ENCODE measurements at regions not wholly inside any gene's neighbourhood (a gene's known extent, or its start where the extent isn't known, plus 50 kb on each side); places are given as distances from the start of the nearest gene placed in this dataset.

- no peaks in the 10 kb centered on the region for H3K27me3 ChIP-seq
- no peaks in the 10 kb centered on the region for H3K9me3 ChIP-seq (replicated peaks in 1 of 3)
- no peaks in the 10 kb centered on the region for H3K36me3 ChIP-seq (replicated peaks in 1 of 2)
- TF ChIP-seq CTCF (IDR thresholded peaks at IDR 0.05) (no peak), POLR2A (IDR thresholded peaks at IDR 0.05) (no peak)
- no peak overlapping the region for H3K4me3 ChIP-seq
- no peaks in the 10 kb centered on the region for H3K4me1 ChIP-seq (replicated peaks in 1 of 2)
- DNase-seq = no peak
- intact Hi-C loops (cut with DNase I) = no loop called here
- no peak overlapping the region for H3K27ac ChIP-seq
- 73 to 87% (median 81%) methylated on average over 2 of the region's 2 CpGs for WGBS, 4 donors
These were observed 129.6 kb downstream of the RPS29 start for GRCh38 chr14:49456589-49456988.

GRCh38 chr14:49451938-49452337 is 134.2 kb downstream of the RPS29 start:
- H3K4me3 ChIP-seq = no peak overlapping the region
- WGBS, 4 donors = 82 to 90% (median 85%) methylated on average over 8 to 10 of the region's 10 CpGs
- no peaks in the 10 kb centered on the region for H3K4me1 ChIP-seq (replicated peaks in 1 of 2)
- no peak for TF ChIP-seq POLR2A (IDR thresholded peaks at IDR 0.05)
- no peak for TF ChIP-seq CTCF (IDR thresholded peaks at IDR 0.05)
- H3K27ac ChIP-seq = no peak overlapping the region
- intact Hi-C loops (cut with DNase I) = no loop called here
- no peak for DNase-seq
- H3K27me3 ChIP-seq = no peaks in the 10 kb centered on the region
- no peaks in the 10 kb centered on the region for H3K36me3 ChIP-seq (replicated peaks in 1 of 2)
- peaks cover 0 to 13% (median 0%) of the 10 kb centered on the region in 3 donors for H3K9me3 ChIP-seq (replicated peaks in 1 of 3)

- WGBS, 4 donors = 88 to 93% (median 89%) methylated on average over 2 of the region's 2 CpGs
These were observed 136.4 kb downstream of the RPS29 start for GRCh38 chr14:49449749-49450148.

GRCh38 chr14:49447540-49448107 is 138.6 kb downstream of the RPS29 start:
- no peak overlapping the region for H3K4me3 ChIP-seq
- no peak overlapping the region for H3K27ac ChIP-seq
- TF ChIP-seq POLR2A (IDR thresholded peaks at IDR 0.05) (no peak), CTCF (IDR thresholded peaks at IDR 0.05) (no peak)
- DNase-seq = no peak
- H3K27me3 ChIP-seq = no peaks in the 10 kb centered on the region
- intact Hi-C loops (cut with DNase I) = no loop called here
- no peaks in the 10 kb centered on the region for H3K4me1 ChIP-seq (replicated peaks in 1 of 2)
- H3K36me3 ChIP-seq (replicated peaks in 1 of 2) = no peaks in the 10 kb centered on the region
- WGBS, 4 donors = 69 to 76% (median 73%) methylated on average over 1 of the region's 1 CpG
- H3K9me3 ChIP-seq (replicated peaks in 1 of 3) = peaks cover 0 to 13% (median 0%) of the 10 kb centered on the region in 3 donors

More at GRCh38 chr14:49449749-49450148, 136.4 kb downstream of the RPS29 start:
- Histone ChIP-seq H3K4me3 (no peak overlapping the region), H3K4me1 (replicated peaks in 1 of 2) (no peaks in the 10 kb centered on the region), H3K36me3 (replicated peaks in 1 of 2) (no peaks in the 10 kb centered on the region), H3K27me3 (no peaks in the 10 kb centered on the region), H3K27ac (no peak overlapping the region), H3K9me3 (replicated peaks in 1 of 3) (peaks cover 0 to 13% (median 0%) of the 10 kb centered on the region in 3 donors)
- no peak for DNase-seq
- intact Hi-C loops (cut with DNase I) = no loop called here
- no peak for TF ChIP-seq POLR2A (IDR thresholded peaks at IDR 0.05)
- no peak for TF ChIP-seq CTCF (IDR thresholded peaks at IDR 0.05)

All from adrenal gland (tissue), 9 donors.